K562 (cell line): ENCODE measurements at regions not wholly inside any gene's neighbourhood (a gene's known extent, or its start where the extent isn't known, plus 50 kb on each side); places are given as distances from the start of the nearest gene placed in this dataset.

ENCODE experiments used
- ATAC-seq: fragments of 200-7000 bp; cut with Tn5 transposase; 3 replicates; pipeline ENCODE4 v1.9.1; 2020; ENCODE audit warnings: moderate library complexity
- BruUV-seq: library from RNA; stranded (reverse); fragments of 400-500 nt; replicated peaks from 2 replicates; lab custom pipeline; 2021; lab: Mats Ljungman, UMichigan
- CTCF ChIA-PET: fragments of 300-600 bp; formaldehyde crosslinking; extraction: SDS; loops from one replicate; lab custom pipeline; 2021; ENCODE audit warnings: low intra/inter-chr PET ratio; lab: Yijun Ruan, JAX
- POLR2A ChIA-PET: fragments of 300-600, 350-650 bp; sonication (Branson Sonifier 250); formaldehyde crosslinking; extraction: SDS; loops from one replicate; lab custom pipeline; 2021; ENCODE audit warnings: antibody characterized with exemption, inconsistent platforms; lab: Yijun Ruan, JAX
- DNase-seq, 4 experiments: peaks; one replicate each; pipeline versions ENCODE4 v3.0.0 to v3.0.0-alpha.2; 2011 to 2018; ENCODE audit warnings: low spot score in 3 of 4, mixed read lengths in 3 of 4; ENCODE audit errors: extremely low read depth in 1 of 4
- FAIRE-seq: peaks from 2 replicates; lab custom pipeline; 2011; peaks lifted over from hg19 to GRCh38; lab: Jason Lieb, UNC
- H2AFZ ChIP-seq: 2 replicates; pipeline ENCODE4 v1.6.0; 2011; ENCODE audit warnings: low read depth, low read length, control low read depth, inconsistent platforms
- H3K27ac ChIP-seq: fragments of 200-600 bp; 3 replicates; pipeline ENCODE4 v1.8.0; 2011; ENCODE audit warnings: low read depth, mild to moderate bottlenecking, control low read depth, inconsistent platforms, low read length, moderate library complexity, mixed read lengths; ENCODE audit errors: extremely low read depth
- H3K27me3 ChIP-seq, 2 experiments: fragments of 300-600 bp in 1 of 2; 2 replicates in 1 of 2; 3 replicates in 1 of 2; pipeline versions ENCODE4 v1.6.0 to v1.8.0; 2011; ENCODE audit warnings: inconsistent platforms in 2 of 2, low read length in 2 of 2, mild to moderate bottlenecking in 1 of 2, mixed read lengths in 1 of 2, moderate library complexity in 1 of 2; ENCODE audit not compliant: control insufficient read depth in 2 of 2, insufficient read depth in 2 of 2
- H3K36me3 ChIP-seq: fragments of 300-600 bp; 3 replicates; pipeline ENCODE4 v1.8.0; 2011; ENCODE audit warnings: mild to moderate bottlenecking, low read length, inconsistent platforms; ENCODE audit not compliant: control insufficient read depth, insufficient read depth
- H3K4me1 ChIP-seq, 2 experiments: fragments of 200-600 bp in 1 of 2; replicated peaks in 1 of 2; 2 replicates in 1 of 2; 3 replicates in 1 of 2; pipeline versions ENCODE4 v1.5.1 to v1.8.0; 2011; ENCODE audit warnings: inconsistent platforms in 2 of 2, low read length in 2 of 2, mild to moderate bottlenecking in 1 of 2, mixed read lengths in 1 of 2, moderate library complexity in 1 of 2; ENCODE audit not compliant: control insufficient read depth in 2 of 2, insufficient read depth in 2 of 2
- H3K4me2 ChIP-seq: 2 replicates; pipeline ENCODE4 v1.6.1; 2011; ENCODE audit warnings: low read length, control low read depth, inconsistent platforms, mixed read lengths; ENCODE audit not compliant: insufficient read depth
- H3K4me3 ChIP-seq: fragments of 200-600 bp; sonication (generic), shearing (Covaris generic); 2 replicates; pipeline ENCODE4 v1.5.1; 2016; ENCODE audit warnings: control low read depth, inconsistent platforms
- H3K79me2 ChIP-seq: fragments of 200-600 bp; 3 replicates; pipeline ENCODE4 v1.8.0; 2011; ENCODE audit warnings: low read length, inconsistent platforms; ENCODE audit not compliant: control insufficient read depth, insufficient read depth
- H3K9ac ChIP-seq, 2 experiments: 2 replicates each; pipeline versions ENCODE4 v1.6.0 to v1.6.1; 2011; ENCODE audit warnings: low read depth in 2 of 2, low read length in 2 of 2, control low read depth in 1 of 2, inconsistent platforms in 1 of 2, mild to moderate bottlenecking in 1 of 2, mixed read lengths in 1 of 2; ENCODE audit not compliant: insufficient read depth in 1 of 2
- H3K9me1 ChIP-seq: one replicate; pipeline ENCODE4 v1.6.0; 2011; ENCODE audit warnings: inconsistent platforms, mild to moderate bottlenecking, low read length, moderate library complexity; ENCODE audit not compliant: control insufficient read depth, insufficient read depth
- H3K9me3 ChIP-seq: replicated peaks from 2 replicates; pipeline ENCODE4 v1.5.1; 2011; ENCODE audit warnings: low read depth, low read length, inconsistent platforms; ENCODE audit not compliant: control insufficient read depth, insufficient read depth
- H4K20me1 ChIP-seq: replicated peaks from 2 replicates; pipeline ENCODE4 v1.6.1; 2011; ENCODE audit warnings: low read length, inconsistent platforms, mixed read lengths; ENCODE audit not compliant: control insufficient read depth, insufficient read depth
- ARNT ChIP-seq, 2 experiments: fragments of 450-650 bp; IDR thresholded peaks; 2 replicates each; pipeline ENCODE4 v1.6.1; 2016; ENCODE audit warnings: mild to moderate bottlenecking in 1 of 2
- MTA1 ChIP-seq: fragments of 450-650 bp; IDR thresholded peaks from 2 replicates; pipeline ENCODE4 v1.6.1; 2017; ENCODE audit warnings: borderline replicate concordance
- NFE2 ChIP-seq: IDR thresholded peaks from 2 replicates; pipeline ENCODE4 v1.6.1; 2014; ENCODE audit warnings: antibody characterized with exemption, low read depth
- NFIC ChIP-seq: fragments of 450-650 bp; IDR thresholded peaks from 2 replicates; pipeline ENCODE4 v1.6.1; 2017; ENCODE audit warnings: mild to moderate bottlenecking, inconsistent platforms
- POLR3G ChIP-seq: IDR thresholded peaks from 2 replicates; pipeline ENCODE4 v1.6.1; 2011; ENCODE audit not compliant: insufficient read length, insufficient replicate concordance; ENCODE audit errors: extremely low read depth
- SIN3A ChIP-seq, 2 experiments: fragments of 150-350 bp in 1 of 2; IDR thresholded peaks; 2 replicates each; pipeline ENCODE4 v1.6.1; 2011 to 2016; ENCODE audit warnings: borderline replicate concordance in 2 of 2, low read depth in 2 of 2, low read length in 2 of 2, mild to moderate bottlenecking in 2 of 2, moderate library complexity in 2 of 2; ENCODE audit not compliant: control insufficient read depth in 1 of 2
- STAT5B ChIP-seq: fragments of 250-450 bp; sonication (Bioruptor Pico); IDR thresholded peaks from 2 replicates; pipeline ENCODE4 v1.8.0; 2021; ENCODE audit warnings: mild to moderate bottlenecking, inconsistent platforms
- ZNF121 ChIP-seq: sonication (generic); formaldehyde crosslinking; conservative IDR thresholded peaks from 2 replicates; pipeline ENCODE4 v1.8.0; 2022; ENCODE audit warnings: missing genetic modification reagents
- ZNF354B ChIP-seq: fragments of 250-450 bp; sonication (Bioruptor Pico); IDR thresholded peaks from 2 replicates; pipeline ENCODE4 v1.4.0; 2020
- ZNF696 ChIP-seq: fragments of 250-450 bp; sonication (Bioruptor Pico); conservative IDR thresholded peaks from 2 replicates; pipeline ENCODE4 v1.4.0; 2020; ENCODE audit warnings: mild to moderate bottlenecking, moderate library complexity
- ZNF77 ChIP-seq: fragments of 250-450 bp; sonication (Bioruptor Pico); IDR thresholded peaks from 2 replicates; pipeline ENCODE4 v1.5.0; 2020
- WGBS: fragments of 100-300 bp; shearing (Covaris generic); methylation state at CpG from one replicate; pipeline ENCODE4 v1.1.6; 2016; ENCODE audit warnings: low coverage, mixed read lengths; ENCODE audit not compliant: insufficient coverage; ENCODE audit errors: missing lambda C conversion rate; 5-methylcytosine and 5-hydroxymethylcytosine counted together
- in situ Hi-C: fragments of 300-500 bp; cut with MboI; formaldehyde crosslinking; loops from 4 replicates; pipeline ENCODE4 v1.15.0; 2018; ENCODE audit warnings: inconsistent platforms, mixed read lengths
- intact Hi-C: fragments of 100-400 bp; cut with micrococcal nuclease; formaldehyde crosslinking; loops from 2 replicates; pipeline ENCODE4 v1.14.2; 2022
- TF ChIP-seq, protein P1 (sequence below): fragments of 450-650 bp; IDR thresholded peaks from 2 replicates; pipeline ENCODE4 v1.6.1; 2014; ENCODE audit warnings: low read depth, mild to moderate bottlenecking, moderate library complexity, borderline replicate concordance
- TF ChIP-seq, protein P2 (sequence below): fragments of 250-450 bp; sonication (Bioruptor Pico); IDR thresholded peaks from 2 replicates; pipeline ENCODE4 v1.5.1; 2021; ENCODE audit warnings: mild to moderate bottlenecking
- TF ChIP-seq, protein P3 (sequence below): fragments of 450-650 bp; formaldehyde crosslinking; IDR thresholded peaks from 2 replicates; pipeline ENCODE4 v1.4.0; 2022; ENCODE audit warnings: missing genetic modification characterization
- TF ChIP-seq, protein P4 (sequence below), 2 experiments: fragments of 450-650 bp in 1 of 2; sonication (generic) in 1 of 2; formaldehyde crosslinking in 1 of 2; IDR thresholded peaks in 1 of 2; conservative IDR thresholded peaks in 1 of 2; 2 replicates each; pipeline versions ENCODE4 v1.6.1 to v1.8.1; 2016 to 2023; ENCODE audit warnings: mild to moderate bottlenecking in 2 of 2, moderate library complexity in 2 of 2, inconsistent platforms in 1 of 2, missing genetic modification reagents in 1 of 2
- TF ChIP-seq, protein P5 (sequence below): sonication (generic); formaldehyde crosslinking; IDR thresholded peaks from 2 replicates; pipeline ENCODE4 v1.8.0; 2022; ENCODE audit warnings: missing genetic modification reagents, mild to moderate bottlenecking, borderline replicate concordance

DNA sequence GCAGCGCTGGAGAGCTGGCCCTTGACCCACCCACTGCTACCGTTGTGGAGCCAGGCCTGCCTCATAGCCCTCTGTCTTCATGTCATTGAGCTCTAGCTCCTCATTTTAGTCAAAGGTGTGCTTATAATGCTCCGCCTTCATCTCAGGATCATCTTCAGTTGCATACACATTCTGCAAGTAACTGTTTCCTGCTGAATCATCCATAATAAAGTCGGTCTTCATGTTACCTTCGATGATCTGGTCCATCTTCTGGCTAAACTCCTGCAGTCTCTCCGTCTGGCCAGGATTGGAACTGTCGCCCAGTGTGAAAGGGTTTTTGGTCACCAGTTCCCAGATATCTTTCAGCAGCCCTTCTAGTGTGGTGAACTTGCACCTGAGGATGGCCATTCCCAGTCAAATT lies 62.6 kb upstream of the ARMC2 start:
- ChIA-PET POLR2A (interaction anchor here (0.6 to 1.0 kb wide), 2 partner anchors 12 to 184 kb away, joined by 3 read pairs; no protein-coding TSS in a partner anchor), CTCF (no interaction called here)
- Histone ChIP-seq H3K9me1 (no peaks in the 10 kb centered on the region), H3K79me2 (no peaks in the 10 kb centered on the region), H3K4me1 (peaks cover 0 to 9% of the 10 kb centered on the region in 2 experiments; a peak in 2 of 5 replicates), H4K20me1 (no peaks in the 10 kb centered on the region), H3K4me3 (no peak overlapping the region), H3K9me3 (no peaks in the 10 kb centered on the region), H3K27ac (no peak overlapping the region), H3K9ac (no peak overlapping the region), H3K36me3 (no peaks in the 10 kb centered on the region), H3K27me3 (peaks cover 16 to 28% of the 10 kb centered on the region in 2 experiments), H3K4me2 (no peak overlapping the region), H2AFZ (no peak overlapping the region)
- 4% methylated on average over 7 of the region's 7 CpGs for WGBS
- BruUV-seq: no TSS peak
- FAIRE-seq (no peak), ATAC-seq (no peak), DNase-seq (no peak)
- in situ Hi-C loops: no loop called here
- intact Hi-C loops: loop anchor here (10.0 kb wide), 1 partner anchor 109 kb away; no protein-coding TSS in a partner anchor
- TF ChIP-seq MTA1 (no peak), ZNF121 (CRISPR knock-in tag) (no peak), STAT5B (CRISPR knock-in tag) (no peak), ZNF696 (CRISPR knock-in tag) (no peak), NFIC (no peak), ZNF354B (no peak), SIN3A (IDR thresholded peaks at IDR 0.05; ENCODE audit: borderline replicate concordance in 2 of 2, control insufficient read depth in 1 of 2, low read depth in 2 of 2, low read length in 2 of 2) (no peak), ARNT (IDR thresholded peaks at IDR 0.05) (no peak), POLR3G (no peak), NFE2 (0 out of 2 replicates have a peak, but pooled peaks have one; percentile 41), ZNF77 (CRISPR knock-in tag) (no peak)
- TF ChIP-seq, protein P1, sequence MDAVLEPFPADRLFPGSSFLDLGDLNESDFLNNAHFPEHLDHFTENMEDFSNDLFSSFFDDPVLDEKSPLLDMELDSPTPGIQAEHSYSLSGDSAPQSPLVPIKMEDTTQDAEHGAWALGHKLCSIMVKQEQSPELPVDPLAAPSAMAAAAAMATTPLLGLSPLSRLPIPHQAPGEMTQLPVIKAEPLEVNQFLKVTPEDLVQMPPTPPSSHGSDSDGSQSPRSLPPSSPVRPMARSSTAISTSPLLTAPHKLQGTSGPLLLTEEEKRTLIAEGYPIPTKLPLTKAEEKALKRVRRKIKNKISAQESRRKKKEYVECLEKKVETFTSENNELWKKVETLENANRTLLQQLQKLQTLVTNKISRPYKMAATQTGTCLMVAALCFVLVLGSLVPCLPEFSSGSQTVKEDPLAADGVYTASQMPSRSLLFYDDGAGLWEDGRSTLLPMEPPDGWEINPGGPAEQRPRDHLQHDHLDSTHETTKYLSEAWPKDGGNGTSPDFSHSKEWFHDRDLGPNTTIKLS: no peak
- TF ChIP-seq, protein P2, sequence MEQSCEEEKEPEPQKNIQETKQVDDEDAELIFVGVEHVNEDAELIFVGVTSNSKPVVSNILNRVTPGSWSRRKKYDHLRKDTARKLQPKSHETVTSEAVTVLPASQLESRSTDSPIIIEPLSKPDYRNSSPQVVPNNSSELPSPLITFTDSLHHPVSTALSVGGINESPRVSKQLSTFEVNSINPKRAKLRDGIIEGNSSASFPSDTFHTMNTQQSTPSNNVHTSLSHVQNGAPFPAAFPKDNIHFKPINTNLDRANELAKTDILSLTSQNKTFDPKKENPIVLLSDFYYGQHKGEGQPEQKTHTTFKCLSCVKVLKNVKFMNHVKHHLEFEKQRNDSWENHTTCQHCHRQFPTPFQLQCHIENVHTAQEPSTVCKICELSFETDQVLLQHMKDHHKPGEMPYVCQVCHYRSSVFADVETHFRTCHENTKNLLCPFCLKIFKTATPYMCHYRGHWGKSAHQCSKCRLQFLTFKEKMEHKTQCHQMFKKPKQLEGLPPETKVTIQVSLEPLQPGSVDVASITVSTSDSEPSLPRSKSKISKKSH (CRISPR knock-in tag): no peak
- TF ChIP-seq, protein P3, sequence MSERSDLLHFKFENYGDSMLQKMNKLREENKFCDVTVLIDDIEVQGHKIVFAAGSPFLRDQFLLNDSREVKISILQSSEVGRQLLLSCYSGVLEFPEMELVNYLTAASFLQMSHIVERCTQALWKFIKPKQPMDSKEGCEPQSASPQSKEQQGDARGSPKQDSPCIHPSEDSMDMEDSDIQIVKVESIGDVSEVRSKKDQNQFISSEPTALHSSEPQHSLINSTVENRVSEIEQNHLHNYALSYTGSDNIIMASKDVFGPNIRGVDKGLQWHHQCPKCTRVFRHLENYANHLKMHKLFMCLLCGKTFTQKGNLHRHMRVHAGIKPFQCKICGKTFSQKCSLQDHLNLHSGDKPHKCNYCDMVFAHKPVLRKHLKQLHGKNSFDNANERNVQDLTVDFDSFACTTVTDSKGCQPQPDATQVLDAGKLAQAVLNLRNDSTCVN: no peak
- TF ChIP-seq, protein P4, sequence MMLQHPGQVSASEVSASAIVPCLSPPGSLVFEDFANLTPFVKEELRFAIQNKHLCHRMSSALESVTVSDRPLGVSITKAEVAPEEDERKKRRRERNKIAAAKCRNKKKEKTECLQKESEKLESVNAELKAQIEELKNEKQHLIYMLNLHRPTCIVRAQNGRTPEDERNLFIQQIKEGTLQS (IDR thresholded peaks at IDR 0.05): no peak
- TF ChIP-seq, protein P4 (CRISPR knock-in tag; conservative IDR thresholded peaks at IDR 0.05): no peak
- TF ChIP-seq, protein P5, sequence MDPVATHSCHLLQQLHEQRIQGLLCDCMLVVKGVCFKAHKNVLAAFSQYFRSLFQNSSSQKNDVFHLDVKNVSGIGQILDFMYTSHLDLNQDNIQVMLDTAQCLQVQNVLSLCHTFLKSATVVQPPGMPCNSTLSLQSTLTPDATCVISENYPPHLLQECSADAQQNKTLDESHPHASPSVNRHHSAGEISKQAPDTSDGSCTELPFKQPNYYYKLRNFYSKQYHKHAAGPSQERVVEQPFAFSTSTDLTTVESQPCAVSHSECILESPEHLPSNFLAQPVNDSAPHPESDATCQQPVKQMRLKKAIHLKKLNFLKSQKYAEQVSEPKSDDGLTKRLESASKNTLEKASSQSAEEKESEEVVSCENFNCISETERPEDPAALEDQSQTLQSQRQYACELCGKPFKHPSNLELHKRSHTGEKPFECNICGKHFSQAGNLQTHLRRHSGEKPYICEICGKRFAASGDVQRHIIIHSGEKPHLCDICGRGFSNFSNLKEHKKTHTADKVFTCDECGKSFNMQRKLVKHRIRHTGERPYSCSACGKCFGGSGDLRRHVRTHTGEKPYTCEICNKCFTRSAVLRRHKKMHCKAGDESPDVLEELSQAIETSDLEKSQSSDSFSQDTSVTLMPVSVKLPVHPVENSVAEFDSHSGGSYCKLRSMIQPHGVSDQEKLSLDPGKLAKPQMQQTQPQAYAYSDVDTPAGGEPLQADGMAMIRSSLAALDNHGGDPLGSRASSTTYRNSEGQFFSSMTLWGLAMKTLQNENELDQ: no peak
